ENCODE measurements at regions not wholly inside any gene's neighbourhood (a gene's known extent, or its start where the extent isn't known, plus 50 kb on each side); places are given as distances from the start of the nearest gene placed in this dataset.

DNA sequence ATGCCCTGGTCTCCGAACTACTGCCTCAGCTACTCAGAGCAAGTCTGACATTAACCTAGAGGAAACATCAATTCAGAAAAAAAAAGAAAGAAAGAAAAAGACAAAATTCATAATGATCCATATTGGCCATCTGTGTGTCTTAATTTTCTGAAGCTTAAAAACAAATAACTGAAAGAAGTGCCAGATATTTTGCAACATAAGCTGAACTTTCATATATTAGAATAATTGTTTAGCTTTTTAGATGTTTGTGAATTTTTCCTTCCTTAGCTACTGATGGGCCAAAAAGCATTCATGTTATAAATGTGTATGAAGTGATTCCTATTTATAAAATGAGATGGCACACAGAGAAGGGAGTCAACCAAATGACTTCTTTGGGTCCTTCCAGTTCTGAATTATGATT lies 555.0 kb upstream of the CHAC2 start (continued):
- TF ChIP-seq, protein P1, sequence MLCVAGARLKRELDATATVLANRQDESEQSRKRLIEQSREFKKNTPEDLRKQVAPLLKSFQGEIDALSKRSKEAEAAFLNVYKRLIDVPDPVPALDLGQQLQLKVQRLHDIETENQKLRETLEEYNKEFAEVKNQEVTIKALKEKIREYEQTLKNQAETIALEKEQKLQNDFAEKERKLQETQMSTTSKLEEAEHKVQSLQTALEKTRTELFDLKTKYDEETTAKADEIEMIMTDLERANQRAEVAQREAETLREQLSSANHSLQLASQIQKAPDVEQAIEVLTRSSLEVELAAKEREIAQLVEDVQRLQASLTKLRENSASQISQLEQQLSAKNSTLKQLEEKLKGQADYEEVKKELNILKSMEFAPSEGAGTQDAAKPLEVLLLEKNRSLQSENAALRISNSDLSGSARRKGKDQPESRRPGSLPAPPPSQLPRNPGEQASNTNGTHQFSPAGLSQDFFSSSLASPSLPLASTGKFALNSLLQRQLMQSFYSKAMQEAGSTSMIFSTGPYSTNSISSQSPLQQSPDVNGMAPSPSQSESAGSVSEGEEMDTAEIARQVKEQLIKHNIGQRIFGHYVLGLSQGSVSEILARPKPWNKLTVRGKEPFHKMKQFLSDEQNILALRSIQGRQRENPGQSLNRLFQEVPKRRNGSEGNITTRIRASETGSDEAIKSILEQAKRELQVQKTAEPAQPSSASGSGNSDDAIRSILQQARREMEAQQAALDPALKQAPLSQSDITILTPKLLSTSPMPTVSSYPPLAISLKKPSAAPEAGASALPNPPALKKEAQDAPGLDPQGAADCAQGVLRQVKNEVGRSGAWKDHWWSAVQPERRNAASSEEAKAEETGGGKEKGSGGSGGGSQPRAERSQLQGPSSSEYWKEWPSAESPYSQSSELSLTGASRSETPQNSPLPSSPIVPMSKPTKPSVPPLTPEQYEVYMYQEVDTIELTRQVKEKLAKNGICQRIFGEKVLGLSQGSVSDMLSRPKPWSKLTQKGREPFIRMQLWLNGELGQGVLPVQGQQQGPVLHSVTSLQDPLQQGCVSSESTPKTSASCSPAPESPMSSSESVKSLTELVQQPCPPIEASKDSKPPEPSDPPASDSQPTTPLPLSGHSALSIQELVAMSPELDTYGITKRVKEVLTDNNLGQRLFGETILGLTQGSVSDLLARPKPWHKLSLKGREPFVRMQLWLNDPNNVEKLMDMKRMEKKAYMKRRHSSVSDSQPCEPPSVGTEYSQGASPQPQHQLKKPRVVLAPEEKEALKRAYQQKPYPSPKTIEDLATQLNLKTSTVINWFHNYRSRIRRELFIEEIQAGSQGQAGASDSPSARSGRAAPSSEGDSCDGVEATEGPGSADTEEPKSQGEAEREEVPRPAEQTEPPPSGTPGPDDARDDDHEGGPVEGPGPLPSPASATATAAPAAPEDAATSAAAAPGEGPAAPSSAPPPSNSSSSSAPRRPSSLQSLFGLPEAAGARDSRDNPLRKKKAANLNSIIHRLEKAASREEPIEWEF (IDR thresholded peaks at IDR 0.05; ENCODE audit: insufficient replicate concordance, low read depth, low read length), result no peak
- TF ChIP-seq CREB1 (IDR thresholded peaks at IDR 0.05; ENCODE audit: low read depth) (no peak), NFIC (IDR thresholded peaks at IDR 0.05; ENCODE audit: low read depth, low read length) (no peak), WRNIP1 (IDR thresholded peaks at IDR 0.05; ENCODE audit: borderline replicate concordance, low read depth, low read length) (no peak), IKZF2 (IDR thresholded peaks at IDR 0.05) (no peak), SRF (IDR thresholded peaks at IDR 0.05; ENCODE audit: low read depth in 2 of 2, low read length in 2 of 2) (no peak), EED (IDR thresholded peaks at IDR 0.05; ENCODE audit: low read depth) (no peak)
- TF ChIP-seq, protein P2, sequence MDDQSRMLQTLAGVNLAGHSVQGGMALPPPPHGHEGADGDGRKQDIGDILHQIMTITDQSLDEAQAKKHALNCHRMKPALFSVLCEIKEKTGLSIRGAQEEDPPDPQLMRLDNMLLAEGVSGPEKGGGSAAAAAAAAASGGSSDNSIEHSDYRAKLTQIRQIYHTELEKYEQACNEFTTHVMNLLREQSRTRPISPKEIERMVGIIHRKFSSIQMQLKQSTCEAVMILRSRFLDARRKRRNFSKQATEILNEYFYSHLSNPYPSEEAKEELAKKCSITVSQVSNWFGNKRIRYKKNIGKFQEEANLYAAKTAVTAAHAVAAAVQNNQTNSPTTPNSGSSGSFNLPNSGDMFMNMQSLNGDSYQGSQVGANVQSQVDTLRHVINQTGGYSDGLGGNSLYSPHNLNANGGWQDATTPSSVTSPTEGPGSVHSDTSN (IDR thresholded peaks at IDR 0.05; ENCODE audit: insufficient replicate concordance, low read depth, low read length), result no peak
